ENCODE measurements at regions not wholly inside any gene's neighbourhood (a gene's known extent, or its start where the extent isn't known, plus 50 kb on each side); places are given as distances from the start of the nearest gene placed in this dataset.

DNA sequence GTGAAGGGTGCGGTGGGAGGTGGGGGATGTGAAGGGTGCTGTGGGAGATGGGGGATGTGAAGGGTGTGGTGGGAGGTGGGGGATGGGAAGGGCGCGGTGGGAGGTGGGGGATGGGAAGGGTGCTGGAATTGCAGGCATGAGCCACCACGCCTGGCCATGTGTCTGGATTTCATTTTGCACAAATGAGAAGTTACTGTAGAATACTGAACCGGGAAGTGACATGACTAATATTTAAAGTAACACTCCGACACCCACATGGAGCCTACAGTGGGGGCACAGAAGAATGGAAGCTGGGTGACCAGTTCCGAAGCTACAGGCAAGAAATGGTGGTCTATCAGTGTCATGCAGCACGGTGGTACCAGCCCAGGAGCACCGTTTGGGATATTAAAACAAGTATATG lies 69.9 kb upstream of the SPTLC1 start:
- TF ChIP-seq, protein P1, sequence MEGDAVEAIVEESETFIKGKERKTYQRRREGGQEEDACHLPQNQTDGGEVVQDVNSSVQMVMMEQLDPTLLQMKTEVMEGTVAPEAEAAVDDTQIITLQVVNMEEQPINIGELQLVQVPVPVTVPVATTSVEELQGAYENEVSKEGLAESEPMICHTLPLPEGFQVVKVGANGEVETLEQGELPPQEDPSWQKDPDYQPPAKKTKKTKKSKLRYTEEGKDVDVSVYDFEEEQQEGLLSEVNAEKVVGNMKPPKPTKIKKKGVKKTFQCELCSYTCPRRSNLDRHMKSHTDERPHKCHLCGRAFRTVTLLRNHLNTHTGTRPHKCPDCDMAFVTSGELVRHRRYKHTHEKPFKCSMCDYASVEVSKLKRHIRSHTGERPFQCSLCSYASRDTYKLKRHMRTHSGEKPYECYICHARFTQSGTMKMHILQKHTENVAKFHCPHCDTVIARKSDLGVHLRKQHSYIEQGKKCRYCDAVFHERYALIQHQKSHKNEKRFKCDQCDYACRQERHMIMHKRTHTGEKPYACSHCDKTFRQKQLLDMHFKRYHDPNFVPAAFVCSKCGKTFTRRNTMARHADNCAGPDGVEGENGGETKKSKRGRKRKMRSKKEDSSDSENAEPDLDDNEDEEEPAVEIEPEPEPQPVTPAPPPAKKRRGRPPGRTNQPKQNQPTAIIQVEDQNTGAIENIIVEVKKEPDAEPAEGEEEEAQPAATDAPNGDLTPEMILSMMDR (IDR thresholded peaks at IDR 0.05), result no peak
- TF ChIP-seq POLR2A (IDR thresholded peaks at IDR 0.05) (no peak), EP300 (IDR thresholded peaks at IDR 0.05) (no peak)

All from ovary (tissue), 3 donors.